Lower leg skin (tissue), 3 donors: ENCODE measurements at regions not wholly inside any gene's neighbourhood (a gene's known extent, or its start where the extent isn't known, plus 50 kb on each side); places are given as distances from the start of the nearest gene placed in this dataset.

ENCODE experiments used
- POLR2A ChIP-seq, 2 donors: fragments of 450-650 bp; IDR thresholded peaks; one replicate each; pipeline ENCODE4 v1.6.1; 2016 to 2017; ENCODE audit warnings: antibody characterized with exemption in 2 of 2, mild to moderate bottlenecking in 1 of 2, moderate library complexity in 1 of 2
- TF ChIP-seq, protein P1 (sequence below), 3 donors: fragments of 450-650 bp; IDR thresholded peaks; one replicate each; pipeline ENCODE4 v1.5.1; 2016; ENCODE audit warnings: antibody characterized with exemption in 3 of 3, mild to moderate bottlenecking in 3 of 3, moderate library complexity in 2 of 3

GRCh38 chr18:1487457-1487856 lies 582.8 kb downstream of the ADCYAP1 start:
- TF ChIP-seq, protein P1, sequence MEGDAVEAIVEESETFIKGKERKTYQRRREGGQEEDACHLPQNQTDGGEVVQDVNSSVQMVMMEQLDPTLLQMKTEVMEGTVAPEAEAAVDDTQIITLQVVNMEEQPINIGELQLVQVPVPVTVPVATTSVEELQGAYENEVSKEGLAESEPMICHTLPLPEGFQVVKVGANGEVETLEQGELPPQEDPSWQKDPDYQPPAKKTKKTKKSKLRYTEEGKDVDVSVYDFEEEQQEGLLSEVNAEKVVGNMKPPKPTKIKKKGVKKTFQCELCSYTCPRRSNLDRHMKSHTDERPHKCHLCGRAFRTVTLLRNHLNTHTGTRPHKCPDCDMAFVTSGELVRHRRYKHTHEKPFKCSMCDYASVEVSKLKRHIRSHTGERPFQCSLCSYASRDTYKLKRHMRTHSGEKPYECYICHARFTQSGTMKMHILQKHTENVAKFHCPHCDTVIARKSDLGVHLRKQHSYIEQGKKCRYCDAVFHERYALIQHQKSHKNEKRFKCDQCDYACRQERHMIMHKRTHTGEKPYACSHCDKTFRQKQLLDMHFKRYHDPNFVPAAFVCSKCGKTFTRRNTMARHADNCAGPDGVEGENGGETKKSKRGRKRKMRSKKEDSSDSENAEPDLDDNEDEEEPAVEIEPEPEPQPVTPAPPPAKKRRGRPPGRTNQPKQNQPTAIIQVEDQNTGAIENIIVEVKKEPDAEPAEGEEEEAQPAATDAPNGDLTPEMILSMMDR (IDR thresholded peaks at IDR 0.05) = no peak
- no peak for TF ChIP-seq POLR2A (IDR thresholded peaks at IDR 0.05)
